Endothelial cell of umbilical vein (primary cell): ENCODE measurements at regions not wholly inside any gene's neighbourhood (a gene's known extent, or its start where the extent isn't known, plus 50 kb on each side); places are given as distances from the start of the nearest gene placed in this dataset.
"Not testable (repeated sequence)": the region's sequence is repeated elsewhere in the genome, so short reads cannot be mapped to it uniquely, and the experiment has no call there.

Experiments used
- BruUV-seq: library from RNA; stranded (reverse); fragments of 400-500 nt; replicated peaks from 2 replicates; lab custom pipeline; 2021; lab: Mats Ljungman, UMichigan
- CTCF ChIA-PET: fragments of 300-600, 350-600 bp; sonication (Branson Sonifier 250); formaldehyde crosslinking; loops from one replicate; lab custom pipeline; 2021; ENCODE audit warnings: antibody characterized with exemption, inconsistent platforms; lab: Charles Lee
- POLR2A ChIA-PET: fragments of 300-600, 350-600 bp; sonication (Branson Sonifier 250); formaldehyde crosslinking; loops from one replicate; lab custom pipeline; 2021; ENCODE audit warnings: antibody characterized with exemption, inconsistent platforms; lab: Charles Lee
- DNase-seq: peaks from one replicate; pipeline ENCODE4 v3.0.0-alpha.2; 2011; ENCODE audit warnings: low read depth, low spot score
- FAIRE-seq: peaks from 2 replicates; lab custom pipeline; 2011; peaks lifted over from hg19 to GRCh38; lab: Jason Lieb, UNC
- H2AFZ ChIP-seq: 2 replicates; pipeline ENCODE4 v1.6.0; 2012; ENCODE audit warnings: low read depth, low read length, control low read depth, inconsistent platforms
- H3K27ac ChIP-seq: 2 replicates; pipeline ENCODE4 v1.5.1; 2011; ENCODE audit warnings: low read depth, mild to moderate bottlenecking, control low read depth, low read length, moderate library complexity; ENCODE audit not compliant: insufficient read depth
- H3K27me3 ChIP-seq, 2 experiments: 2 replicates each; pipeline versions ENCODE4 v1.6.0 to v1.6.1; 2011; ENCODE audit warnings: low read length in 2 of 2, mixed read lengths in 1 of 2; ENCODE audit not compliant: control insufficient read depth in 2 of 2, insufficient read depth in 2 of 2
- H3K36me3 ChIP-seq, 2 experiments: 2 replicates in 1 of 2; 3 replicates in 1 of 2; pipeline ENCODE4 v1.5.1; 2011; ENCODE audit warnings: low read length in 2 of 2, mild to moderate bottlenecking in 1 of 2, moderate library complexity in 1 of 2; ENCODE audit not compliant: control insufficient read depth in 2 of 2, insufficient read depth in 2 of 2; ENCODE audit errors: extremely low read depth in 1 of 2
- H3K4me1 ChIP-seq: 3 replicates; pipeline ENCODE4 v1.5.1; 2011; ENCODE audit warnings: mild to moderate bottlenecking, low read length; ENCODE audit not compliant: control insufficient read depth, insufficient read depth; ENCODE audit errors: extremely low read depth
- H3K4me2 ChIP-seq: 2 replicates; pipeline ENCODE4 v1.6.1; 2011; ENCODE audit warnings: low read length, control low read depth, mixed read lengths; ENCODE audit not compliant: insufficient read depth
- H3K4me3 ChIP-seq, 3 experiments: fragments of 200-600 bp in 1 of 3; sonication (generic), shearing (Covaris generic) in 1 of 3; replicated peaks in 1 of 3; 2 replicates each; pipeline ENCODE4 v1.5.1; 2011 to 2016; ENCODE audit warnings: control low read depth in 3 of 3, low read length in 3 of 3, mild to moderate bottlenecking in 2 of 3, inconsistent platforms in 1 of 3, low read depth in 1 of 3, moderate library complexity in 1 of 3; ENCODE audit not compliant: insufficient read depth in 1 of 3
- H3K79me2 ChIP-seq: 2 replicates; pipeline ENCODE4 v1.6.0; 2012; ENCODE audit warnings: low read length, inconsistent platforms; ENCODE audit not compliant: control insufficient read depth, insufficient read depth
- H3K9ac ChIP-seq: replicated peaks from 2 replicates; pipeline ENCODE3; 2011; ENCODE audit warnings: low read length, control low read depth; ENCODE audit not compliant: insufficient read depth; ENCODE audit errors: extremely low read depth
- H3K9me1 ChIP-seq: replicated peaks from 3 replicates; pipeline ENCODE4 v1.6.0; 2011; ENCODE audit warnings: mild to moderate bottlenecking, low read length; ENCODE audit not compliant: control insufficient read depth, insufficient read depth; ENCODE audit errors: extremely low read depth
- H3K9me3 ChIP-seq: replicated peaks from 2 replicates; pipeline ENCODE4 v1.5.1; 2012; ENCODE audit warnings: low read length, inconsistent platforms; ENCODE audit not compliant: control insufficient read depth, insufficient read depth
- H4K20me1 ChIP-seq: replicated peaks from 2 replicates; pipeline ENCODE3; 2011; ENCODE audit warnings: mild to moderate bottlenecking, low read length; ENCODE audit not compliant: control insufficient read depth, insufficient read depth; ENCODE audit errors: extremely low read depth
- FOS ChIP-seq: IDR thresholded peaks from 2 replicates; pipeline ENCODE4 v1.6.1; 2011; ENCODE audit warnings: mild to moderate bottlenecking, low read length, moderate library complexity, borderline replicate concordance; ENCODE audit not compliant: insufficient read depth
- JUN ChIP-seq: IDR thresholded peaks from 2 replicates; pipeline ENCODE4 v1.6.1; 2011; ENCODE audit warnings: borderline replicate concordance, low read depth; ENCODE audit not compliant: insufficient read length, insufficient read depth
- POLR2AphosphoS5 ChIP-seq: IDR thresholded peaks from 2 replicates; pipeline ENCODE4 v1.6.1; 2012; ENCODE audit warnings: low read depth, mild to moderate bottlenecking, control low read depth, low read length, moderate library complexity; ENCODE audit not compliant: insufficient read depth
- dilution Hi-C: fragments of 300-500 bp; cut with MboI; formaldehyde crosslinking; loops from one replicate; pipeline ENCODE4 v1.15.0; 2019; ENCODE audit warnings: low sequenced_read_pairs; ENCODE audit not compliant: extremely low pct_ligation_motif_present
- intact Hi-C: fragments of 100-400 bp; cut with micrococcal nuclease; formaldehyde crosslinking; loops from one replicate; pipeline ENCODE4 v1.10.0; 2022

- no peaks in the 10 kb centered on the region for H3K79me2 ChIP-seq
- no peak overlapping the region for H2AFZ ChIP-seq
- intact Hi-C loops = no loop called here
- dilution Hi-C loops = no loop called here
- H3K27me3 ChIP-seq = no peaks in the 10 kb centered on the region
- DNase-seq (no peak), FAIRE-seq (no peak)
- POLR2A ChIA-PET = no interaction called here
- H3K4me1 ChIP-seq = no peaks in the 10 kb centered on the region
- CTCF ChIA-PET = no interaction called here
- H3K27ac ChIP-seq = no peak overlapping the region
- TF ChIP-seq POLR2AphosphoS5 (no peak), JUN (no peak), FOS (no peak)
- BruUV-seq = no TSS peak
- no peaks in the 10 kb centered on the region for H3K9me3 ChIP-seq
- H3K4me2 ChIP-seq = no peak overlapping the region
- H4K20me1 ChIP-seq = no peaks in the 10 kb centered on the region
- H3K9me1 ChIP-seq = no peaks in the 10 kb centered on the region
- H3K4me3 ChIP-seq = no peak overlapping the region
- H3K9ac ChIP-seq = no peak overlapping the region
- no peaks in the 10 kb centered on the region for H3K36me3 ChIP-seq
Measured at GRCh38 chrX:85765651-85766050, 281.7 kb downstream of the CHM start.

DNA sequence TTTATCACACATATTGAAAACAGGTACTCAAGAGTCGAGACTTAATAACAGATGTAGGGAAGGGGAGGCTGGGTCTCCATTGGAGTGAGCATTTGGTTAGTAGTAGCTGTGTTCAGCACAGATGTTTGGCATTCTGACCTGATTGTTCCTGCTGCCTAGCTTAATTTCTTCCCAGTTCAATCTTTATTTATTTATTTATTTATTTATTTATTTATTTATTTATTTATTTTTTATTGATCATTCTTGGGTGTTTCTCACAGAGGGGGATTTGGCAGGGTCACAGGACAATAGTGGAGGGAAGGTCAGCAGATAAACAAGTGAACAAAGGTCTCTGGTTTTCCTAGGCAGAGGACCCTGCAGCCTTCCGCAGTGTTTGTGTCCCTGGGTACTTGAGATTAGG lies 324.3 kb downstream of the CHM start:
- H3K9ac ChIP-seq, intact Hi-C loops, H3K27me3 ChIP-seq, H3K36me3 ChIP-seq, BruUV-seq, H3K4me2 ChIP-seq, POLR2A ChIA-PET, H3K79me2 ChIP-seq, H2AFZ ChIP-seq, H3K27ac ChIP-seq, H4K20me1 ChIP-seq, dilution Hi-C loops, H3K4me3 ChIP-seq, CTCF ChIA-PET, H3K4me1 ChIP-seq, H3K9me3 ChIP-seq, FAIRE-seq, DNase-seq, H3K9me1 ChIP-seq: not testable (repeated sequence)

DNA sequence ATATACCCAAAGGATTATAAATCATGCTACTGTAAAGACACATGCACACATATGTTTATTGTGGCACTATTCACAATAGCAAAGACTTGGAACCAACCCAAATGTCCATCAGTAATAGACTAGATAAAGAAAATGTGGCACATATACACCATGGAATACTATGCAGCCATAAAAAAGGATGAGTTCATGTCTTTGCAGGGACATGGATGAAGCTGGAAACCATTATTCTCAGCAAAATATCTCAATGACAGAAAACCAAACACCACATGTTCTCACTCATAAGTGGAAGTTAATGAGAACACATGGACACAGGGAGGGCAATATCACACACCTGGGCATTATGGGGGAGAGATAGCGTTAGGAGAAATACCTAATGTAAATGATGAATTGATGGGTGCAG lies 323.8 kb upstream of the POF1B start:
- POLR2A ChIA-PET, BruUV-seq, dilution Hi-C loops: not testable (repeated sequence)

More for the DNA sequence above, 323.8 kb upstream of the POF1B start:
- H4K20me1 ChIP-seq, H2AFZ ChIP-seq, H3K27ac ChIP-seq, H3K9me3 ChIP-seq, H3K9ac ChIP-seq, H3K27me3 ChIP-seq, H3K36me3 ChIP-seq, H3K9me1 ChIP-seq, H3K79me2 ChIP-seq, H3K4me1 ChIP-seq, intact Hi-C loops, H3K4me3 ChIP-seq, DNase-seq, H3K4me2 ChIP-seq, CTCF ChIA-PET: not testable (repeated sequence)
- peak; percentile 4 for FAIRE-seq
